GM19043 (cell line): ENCODE measurements at regions not wholly inside any gene's neighbourhood (a gene's known extent, or its start where the extent isn't known, plus 50 kb on each side); places are given as distances from the start of the nearest gene placed in this dataset.
A peak's percentile ranks its signal among the peaks of the same experiment; 100 is the strongest.

Experiments
- ATAC-seq: cut with Tn5 transposase; IDR thresholded peaks from one replicate; pipeline ENCODE4 v1.9.1; 2021; ENCODE audit warnings: low read depth; ENCODE audit not compliant: unreplicated experiment

DNA sequence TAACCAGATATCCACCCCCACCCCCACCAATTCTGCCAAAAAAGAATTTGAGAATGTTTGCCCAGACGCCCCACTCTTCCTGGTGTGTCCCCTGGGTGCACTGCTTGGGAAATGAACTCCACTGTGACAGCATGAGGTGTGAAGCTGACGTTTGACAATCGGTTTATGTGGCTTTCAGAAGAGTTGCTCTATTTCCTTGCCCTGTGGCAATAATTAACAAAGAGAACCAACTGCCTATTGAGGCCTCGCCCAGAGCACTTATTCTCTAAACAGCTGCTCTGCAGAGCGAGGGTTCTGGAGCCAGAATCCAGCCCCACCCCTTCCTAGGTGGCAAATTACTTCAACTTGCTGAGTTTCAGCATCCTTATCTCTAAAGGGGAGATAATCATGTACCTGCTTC is 115.8 kb upstream of the SIX3 start:
- peak; percentile 91 for ATAC-seq

DNA sequence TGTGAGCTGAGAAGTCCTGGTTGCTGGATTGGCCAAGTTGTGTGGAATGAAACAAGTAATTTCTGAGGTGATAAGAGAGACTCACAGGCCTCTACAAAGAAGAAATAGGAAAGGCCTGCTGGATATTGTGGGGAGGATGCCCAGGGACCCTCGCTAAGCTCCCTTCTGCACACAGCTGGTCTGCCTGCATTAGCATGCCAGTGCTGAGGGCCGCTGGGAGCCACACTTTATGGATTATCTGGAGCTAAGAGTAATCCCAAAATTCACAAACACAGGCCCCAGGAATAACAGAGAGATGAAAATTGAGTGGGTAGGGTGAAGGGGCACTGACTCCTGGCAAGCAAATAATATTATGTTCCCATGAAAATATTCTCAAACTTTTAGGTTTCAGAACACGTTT is 114.9 kb upstream of the SIX3 start:
- no peak for ATAC-seq

DNA sequence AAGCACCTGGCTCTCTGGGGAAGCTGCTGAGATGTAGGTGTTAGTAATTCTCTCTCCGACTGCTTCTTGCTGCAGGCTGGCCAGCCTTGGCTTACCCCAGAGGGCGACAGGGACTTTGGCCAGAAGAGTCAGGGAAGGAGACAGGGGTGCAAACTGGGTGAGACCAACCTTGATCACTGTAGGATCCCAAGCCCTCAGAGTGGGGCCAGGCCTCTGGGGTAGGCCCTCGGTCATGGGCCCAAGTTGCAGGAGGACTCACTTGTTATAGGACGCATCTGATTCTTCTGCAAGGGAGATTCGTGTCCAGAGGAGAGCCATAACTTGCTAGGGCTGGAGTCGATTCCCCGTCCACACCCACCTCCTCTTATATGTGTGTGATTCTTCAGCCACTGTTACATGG is 111.7 kb upstream of the SIX3 start:
- no peak for ATAC-seq

DNA sequence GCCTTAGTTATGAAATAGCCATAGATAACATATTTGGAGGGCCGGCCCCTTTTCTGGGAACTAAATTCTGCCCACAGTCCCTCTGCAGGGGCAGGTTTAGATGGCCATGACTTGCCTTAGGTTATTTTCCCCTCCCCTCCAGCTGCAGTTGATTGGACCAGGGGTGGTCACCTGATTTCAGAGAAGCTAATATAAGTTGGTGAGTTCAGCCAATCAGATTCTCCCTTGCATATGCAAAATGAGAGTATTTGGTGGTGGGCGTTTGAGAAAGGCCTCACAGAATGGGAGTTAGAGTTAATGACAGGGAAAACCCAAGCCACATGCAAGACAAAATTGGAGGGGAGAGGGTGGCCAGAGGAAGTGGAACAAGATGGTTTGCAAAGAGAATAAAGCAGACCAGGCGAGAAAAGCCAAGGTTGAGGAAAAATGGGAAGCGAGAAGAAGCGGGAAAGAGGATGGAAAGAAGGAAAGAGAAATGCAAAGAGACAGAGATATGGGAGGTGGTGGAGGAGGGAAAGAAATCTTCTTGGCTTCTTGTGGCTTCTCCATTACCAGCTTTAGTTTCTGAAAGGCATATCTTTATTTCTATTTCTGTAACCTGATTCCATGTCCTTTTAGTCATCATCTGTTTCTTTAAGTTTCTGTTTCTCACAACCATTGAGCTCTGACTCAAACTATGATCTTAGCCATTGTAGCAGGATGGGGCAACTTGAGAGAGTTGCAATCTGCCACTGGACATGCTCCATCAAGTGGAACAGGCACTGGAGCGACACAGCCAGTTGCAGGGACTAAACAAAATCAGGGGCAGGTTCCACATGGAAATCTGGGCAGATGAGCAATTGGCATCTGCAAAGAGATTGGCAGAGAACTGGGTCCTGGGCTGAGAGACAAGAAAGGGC is 108.1 kb upstream of the SIX3 start:
- peak; percentile 59 for ATAC-seq

DNA sequence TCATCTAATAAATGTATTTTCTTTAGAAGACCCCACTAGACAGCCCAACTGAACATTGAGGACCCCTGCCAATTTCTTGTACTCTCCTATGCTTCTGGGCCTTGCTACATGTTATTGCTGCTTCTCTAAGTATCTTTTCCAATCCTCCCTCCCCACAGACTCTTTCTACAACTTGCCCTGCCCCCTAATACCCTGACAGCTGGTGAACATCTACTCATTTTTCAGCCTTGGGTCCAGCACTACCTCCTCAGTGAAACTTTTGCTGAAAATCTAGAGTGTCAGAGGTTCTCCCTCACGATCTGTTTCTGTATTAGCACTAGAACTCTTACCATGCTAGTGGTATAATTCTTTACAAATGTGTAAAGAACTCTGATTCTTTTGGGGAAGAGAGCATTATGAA is 106.8 kb upstream of the SIX3 start:
- no peak for ATAC-seq

DNA sequence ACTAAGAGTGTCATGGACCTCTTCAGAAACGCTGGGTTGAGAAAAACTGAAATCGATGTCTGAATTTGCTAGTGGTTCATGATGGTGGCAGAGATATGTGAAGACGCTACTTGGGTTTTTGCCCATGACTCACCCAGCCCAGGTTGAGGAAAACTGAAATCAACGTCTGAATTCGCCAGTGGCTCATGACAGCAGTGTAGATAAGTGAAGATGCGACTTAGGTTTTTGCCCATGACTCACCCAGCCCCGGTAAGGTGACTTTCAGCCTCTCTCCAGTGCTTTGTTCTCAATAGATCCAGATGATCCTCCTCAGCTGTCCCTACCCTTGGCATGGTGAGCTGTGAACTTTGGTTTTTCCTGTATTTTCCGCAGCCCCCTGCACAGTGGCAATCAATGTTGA is 105.3 kb upstream of the SIX3 start:
- no peak for ATAC-seq

DNA sequence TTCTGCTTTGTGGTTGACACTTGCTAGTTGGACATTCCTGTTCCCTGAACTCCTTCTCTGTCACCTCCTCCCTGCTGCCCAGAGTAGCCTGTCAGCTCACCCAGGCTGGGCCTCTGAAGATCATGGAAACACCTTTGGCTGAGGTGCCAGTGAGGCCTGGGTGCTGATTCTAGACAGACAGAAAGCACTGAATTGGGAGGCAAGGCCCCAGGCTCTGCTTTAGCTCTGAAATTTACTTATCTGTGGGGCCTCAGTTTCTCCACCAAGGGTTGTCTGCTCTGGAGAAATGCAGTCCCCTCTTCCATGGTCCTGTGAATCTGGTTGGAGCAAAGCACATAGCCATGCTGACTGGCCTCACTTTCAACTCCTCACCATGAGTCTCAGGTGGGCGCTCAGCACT is 104.6 kb upstream of the SIX3 start:
- ATAC-seq = no peak

DNA sequence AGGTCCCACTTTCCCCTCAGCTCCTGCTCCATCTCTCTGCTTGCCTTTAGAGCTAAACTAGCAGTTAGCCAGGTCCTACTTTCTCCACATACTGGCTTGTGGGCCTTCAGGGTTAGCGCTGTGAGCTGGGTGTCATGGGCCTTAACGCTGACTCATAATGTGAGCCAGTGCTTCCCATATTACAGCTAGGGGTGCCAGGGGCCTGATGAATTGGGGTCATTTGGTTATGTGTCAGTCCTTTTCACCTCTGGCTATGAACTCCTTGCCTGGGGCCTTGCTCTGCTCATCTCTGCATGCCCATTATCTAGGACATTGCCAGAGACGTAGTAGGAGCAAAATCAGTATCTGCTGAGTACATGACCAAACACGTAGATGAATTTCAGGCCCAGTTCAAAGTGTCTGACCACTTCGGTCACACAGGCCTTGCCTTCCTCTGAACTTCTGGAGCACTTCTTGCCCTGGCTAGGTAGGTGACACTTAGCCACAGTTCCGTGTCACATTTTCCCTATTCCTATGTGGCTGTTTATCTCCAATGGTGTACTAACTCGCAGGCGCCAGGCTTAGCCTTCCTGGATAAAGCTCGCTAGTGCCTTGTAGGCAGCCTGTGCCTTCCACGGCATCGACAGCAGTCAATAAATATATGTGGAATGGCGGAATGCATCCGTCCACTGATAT is 103.2 kb upstream of the SIX3 start:
- no peak for ATAC-seq

DNA sequence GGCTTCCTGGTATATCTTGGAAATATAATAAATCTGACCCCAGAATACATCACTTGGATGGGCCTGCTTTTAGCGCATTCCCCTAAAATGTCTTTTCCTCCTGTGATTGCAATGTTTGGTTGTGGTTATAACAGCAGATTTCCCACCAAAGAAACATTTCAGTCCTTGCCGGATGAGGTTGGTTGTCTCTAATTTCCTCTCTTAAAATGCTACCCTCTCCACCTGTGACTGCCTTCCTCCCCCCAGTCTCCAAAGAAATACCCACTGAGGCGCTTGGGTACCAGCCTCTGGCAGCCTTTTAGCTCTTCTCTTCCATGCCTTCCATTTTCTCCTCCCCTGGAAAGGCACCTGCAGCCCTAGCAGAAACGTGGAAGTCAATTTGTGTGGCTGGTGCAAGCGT is 102.1 kb upstream of the SIX3 start:
- no peak for ATAC-seq

DNA sequence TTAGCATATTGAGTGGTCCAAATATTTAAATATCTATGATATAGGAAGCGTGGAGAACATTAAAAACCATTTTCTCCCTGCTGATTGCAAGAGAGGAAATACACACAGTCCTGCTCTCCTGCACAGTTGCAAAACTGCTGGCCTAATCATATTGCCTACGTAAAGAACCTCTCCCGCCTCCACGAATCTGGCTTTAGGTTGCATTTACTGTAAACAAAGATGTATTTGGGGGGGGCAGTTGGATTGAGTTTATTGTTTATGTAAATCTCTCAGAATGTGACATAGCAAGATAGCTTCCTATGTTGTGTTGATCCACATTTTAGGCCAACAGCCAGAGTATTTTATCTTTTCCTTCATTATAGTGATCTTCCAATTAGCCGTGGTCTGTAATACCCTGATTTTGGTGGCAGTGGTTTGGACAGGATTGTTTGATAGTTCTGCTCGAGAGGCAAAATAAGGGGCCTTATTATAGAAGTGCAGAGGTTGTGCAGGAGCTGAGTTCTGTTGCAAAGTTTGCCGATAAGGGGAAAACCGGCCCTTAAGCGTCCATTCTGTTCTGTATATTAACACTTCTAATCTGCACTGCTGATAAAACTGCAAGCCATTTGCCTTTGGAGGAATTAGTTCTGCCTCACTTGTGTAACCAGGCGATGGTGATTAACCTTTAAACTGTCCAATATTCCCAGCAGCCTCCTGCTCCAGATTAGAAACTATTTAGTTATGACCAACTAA is 101.6 kb upstream of the SIX3 start:
- ATAC-seq = no peak

DNA sequence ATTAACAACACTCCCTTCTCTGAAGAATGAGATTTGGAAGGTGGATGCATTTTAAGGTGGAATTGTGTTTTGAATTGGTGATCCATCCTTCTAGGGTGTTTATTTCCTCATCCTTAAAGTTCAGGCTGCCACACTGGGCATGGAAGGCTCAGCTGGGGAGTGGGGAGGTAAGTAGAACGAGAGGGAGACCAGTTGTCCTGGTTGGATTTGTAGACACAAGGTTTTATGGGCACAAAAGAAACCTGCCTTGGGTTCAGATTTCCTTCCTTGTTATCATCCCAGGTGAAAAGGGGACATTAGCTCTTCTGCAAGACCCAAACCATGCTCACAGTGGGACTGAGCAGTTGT is 101.0 kb upstream of the SIX3 start:
- no peak for ATAC-seq

DNA sequence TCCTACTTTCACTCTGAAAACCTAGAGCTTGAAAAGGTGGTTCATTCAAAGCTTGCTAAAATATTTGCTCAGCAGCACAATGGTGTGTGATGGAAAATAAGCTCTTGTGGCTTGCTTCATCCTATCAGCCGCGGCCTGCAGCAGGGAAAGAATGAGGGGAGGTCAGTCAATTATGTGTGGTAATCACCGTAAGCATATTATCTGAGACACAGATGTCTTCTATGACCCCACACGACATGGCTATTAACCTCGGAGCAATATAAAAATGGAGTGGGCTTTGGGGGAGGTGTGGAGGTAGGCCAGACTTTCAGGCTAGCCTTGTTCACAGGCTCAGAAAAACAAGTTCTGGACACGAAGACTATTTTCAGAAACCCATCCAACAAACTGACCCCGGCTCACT is 98.4 kb upstream of the SIX3 start:
- no peak for ATAC-seq

DNA sequence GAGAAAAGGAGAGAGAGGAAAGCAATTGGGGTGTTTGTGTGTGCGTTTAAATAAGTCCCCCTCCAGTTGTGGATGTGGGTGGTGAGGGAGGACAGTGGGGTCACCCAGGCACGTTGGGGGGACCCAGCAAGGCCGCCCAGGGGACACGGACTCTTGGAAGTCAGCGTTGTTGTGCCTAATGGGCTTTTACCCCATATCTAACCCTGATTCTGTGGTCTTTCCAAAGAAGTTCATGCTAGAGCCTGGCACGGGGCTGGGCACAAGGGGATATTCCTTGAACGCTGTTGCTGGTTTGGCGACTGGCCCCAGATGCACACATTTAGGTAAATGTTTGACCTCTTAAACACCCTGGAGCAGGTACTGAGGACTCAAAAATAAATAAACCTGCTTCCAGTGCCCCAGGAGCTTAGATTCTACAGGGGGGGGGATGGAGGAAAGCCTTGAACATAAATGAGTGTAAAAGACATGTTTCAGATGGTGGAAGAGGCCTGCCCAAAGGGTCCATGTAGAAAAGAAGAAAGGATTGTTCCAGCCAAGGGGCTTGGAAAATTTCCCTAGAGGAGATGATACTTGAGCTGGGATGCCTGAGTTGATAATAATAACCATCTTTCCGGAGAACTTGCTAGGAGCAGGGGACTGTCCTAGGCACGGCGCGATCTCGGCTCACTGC is 97.7 kb upstream of the SIX3 start:
- no peak for ATAC-seq

DNA sequence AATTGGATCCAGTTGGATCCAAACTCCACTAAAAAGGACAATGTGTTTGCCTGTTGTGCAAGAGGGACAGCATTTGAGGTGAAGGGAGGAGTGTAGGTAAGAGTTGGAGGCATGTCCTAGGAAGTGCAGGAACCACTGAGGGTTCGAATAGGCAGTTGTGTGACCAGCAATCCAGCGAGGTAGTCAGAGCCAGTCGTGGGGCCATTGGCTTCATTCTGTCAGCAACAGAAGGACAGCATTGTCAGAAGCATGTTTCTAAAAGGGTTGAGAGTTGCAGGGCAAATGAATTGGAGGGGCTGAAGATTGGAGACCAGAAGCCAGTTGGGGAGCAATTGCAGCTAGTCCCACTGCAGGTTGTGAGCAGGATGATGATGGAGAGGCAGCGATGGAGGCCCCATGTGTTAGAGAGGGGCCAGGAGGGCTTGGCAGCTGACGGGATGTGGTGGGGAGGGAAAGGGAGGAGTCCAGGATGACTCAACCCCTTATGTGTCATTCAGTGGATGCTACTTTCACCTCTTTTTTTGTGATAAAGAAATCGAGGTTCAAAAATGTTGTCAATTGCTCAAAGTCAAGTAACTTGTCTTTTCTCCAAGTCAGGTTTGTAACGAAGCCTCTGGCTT is 96.7 kb upstream of the SIX3 start:
- no peak for ATAC-seq

DNA sequence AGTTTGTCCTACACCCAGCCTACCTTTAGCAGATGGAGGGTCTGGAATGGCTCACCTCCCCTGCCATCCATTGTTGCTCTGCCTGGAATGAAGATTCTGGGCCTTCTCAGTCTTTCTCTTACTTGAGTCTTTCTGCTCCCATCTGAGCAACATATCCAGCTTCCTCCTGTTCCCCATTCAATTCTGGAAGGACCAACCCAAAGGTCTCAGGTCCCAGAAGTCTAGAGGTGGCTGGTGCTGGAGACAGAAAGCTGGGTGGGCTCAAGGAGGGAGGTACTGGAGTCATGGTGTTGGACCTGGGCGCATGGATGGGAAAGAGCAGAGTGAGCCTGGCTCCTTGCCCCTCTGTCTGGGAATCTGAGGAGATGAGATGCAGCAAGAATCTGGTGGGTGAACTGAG is 93.5 kb upstream of the SIX3 start:
- no peak for ATAC-seq

DNA sequence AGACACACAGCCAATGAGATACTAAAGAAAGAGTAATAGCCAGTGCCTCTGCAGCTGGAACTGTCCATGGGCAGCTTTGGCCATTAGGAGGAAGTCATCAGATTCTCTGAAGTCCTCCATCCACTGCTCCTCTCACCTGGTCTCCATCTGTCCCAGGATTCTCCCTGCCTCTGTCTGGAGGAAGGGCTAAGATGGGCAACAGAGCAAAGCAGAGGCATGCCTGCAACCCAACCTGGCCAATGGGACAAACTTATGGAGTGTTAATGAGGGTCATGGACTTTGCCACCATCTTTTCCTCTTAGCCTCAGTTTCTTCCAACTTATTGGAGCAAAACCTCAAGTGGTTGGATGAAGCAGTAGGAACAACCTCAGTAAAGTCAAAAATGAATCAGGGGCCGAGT is 91.5 kb upstream of the SIX3 start:
- ATAC-seq = no peak

DNA sequence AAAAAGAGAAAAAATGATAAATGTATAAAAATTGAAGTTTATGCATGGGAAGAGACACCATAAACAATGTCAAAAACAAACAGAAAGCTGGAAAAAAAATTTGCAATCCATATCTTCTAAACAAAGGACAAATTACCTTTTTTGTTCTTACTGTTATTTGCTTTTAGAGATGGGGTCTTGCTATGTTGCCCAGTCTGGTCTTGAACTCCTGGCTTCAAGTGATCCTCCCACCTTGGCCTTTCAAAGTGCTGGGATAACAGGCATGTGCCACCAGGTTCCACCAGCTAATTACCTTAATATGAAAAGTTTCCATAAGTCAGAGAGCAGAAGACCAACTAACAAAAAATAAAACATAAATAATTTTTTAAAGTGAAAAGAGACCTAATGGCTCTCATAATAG is 90.0 kb upstream of the SIX3 start:
- ATAC-seq = no peak

DNA sequence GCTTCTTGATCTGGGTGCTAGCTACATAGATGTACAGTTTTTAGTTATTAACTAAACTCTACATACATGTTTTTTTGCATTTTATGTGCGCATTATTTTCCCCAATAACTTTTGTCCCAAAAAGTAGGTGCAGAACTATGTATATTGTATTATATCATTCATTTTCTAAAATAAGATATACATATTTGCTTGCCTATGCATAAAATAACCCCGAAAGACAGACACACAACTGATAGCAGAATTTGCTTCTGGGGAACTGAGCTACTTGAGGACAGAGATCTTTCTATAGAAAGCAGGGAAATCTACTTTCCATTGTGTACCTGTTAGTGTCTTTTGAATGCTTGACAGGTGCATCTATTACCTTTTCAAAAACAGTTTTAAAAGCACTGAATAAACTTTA is 88.9 kb upstream of the SIX3 start:
- ATAC-seq = no peak

DNA sequence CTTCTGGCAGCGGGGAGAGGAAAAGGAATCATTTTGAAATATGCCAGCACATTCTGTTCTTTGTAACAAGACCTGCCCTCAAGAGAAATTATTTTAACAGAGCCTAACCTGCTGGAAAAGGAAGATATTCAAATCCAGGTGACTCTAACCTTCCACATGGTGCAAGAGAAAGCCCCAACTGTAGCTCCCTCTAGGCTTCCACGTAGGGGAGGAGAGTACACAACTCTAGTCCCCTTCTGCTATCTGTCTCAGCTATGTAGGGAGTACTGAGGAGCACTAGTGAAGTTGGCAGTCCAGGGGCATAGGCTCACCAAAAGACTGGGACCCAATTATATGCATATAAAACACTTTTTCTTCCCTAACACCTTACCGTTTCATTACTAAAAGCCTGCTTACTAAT is 82.2 kb upstream of the SIX3 start:
- ATAC-seq = no peak

DNA sequence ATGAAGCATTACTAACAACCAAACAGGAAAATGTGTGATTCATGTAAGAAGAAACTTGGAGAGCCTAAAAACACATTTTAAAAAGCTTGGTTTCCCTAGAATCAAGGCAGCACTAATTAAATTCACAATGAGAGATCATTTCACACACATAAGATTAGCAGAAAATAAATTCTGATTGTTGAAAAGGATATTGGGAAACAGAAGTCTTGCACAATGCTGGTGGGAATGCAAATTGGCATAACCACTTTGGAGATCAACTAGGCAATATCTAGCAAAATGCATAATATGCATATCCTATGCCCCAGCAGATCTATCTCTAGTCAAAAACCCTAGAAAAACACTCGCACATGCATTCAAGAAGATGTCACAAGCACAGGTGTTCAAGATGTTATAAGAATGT is 75.3 kb upstream of the SIX3 start:
- ATAC-seq = no peak

DNA sequence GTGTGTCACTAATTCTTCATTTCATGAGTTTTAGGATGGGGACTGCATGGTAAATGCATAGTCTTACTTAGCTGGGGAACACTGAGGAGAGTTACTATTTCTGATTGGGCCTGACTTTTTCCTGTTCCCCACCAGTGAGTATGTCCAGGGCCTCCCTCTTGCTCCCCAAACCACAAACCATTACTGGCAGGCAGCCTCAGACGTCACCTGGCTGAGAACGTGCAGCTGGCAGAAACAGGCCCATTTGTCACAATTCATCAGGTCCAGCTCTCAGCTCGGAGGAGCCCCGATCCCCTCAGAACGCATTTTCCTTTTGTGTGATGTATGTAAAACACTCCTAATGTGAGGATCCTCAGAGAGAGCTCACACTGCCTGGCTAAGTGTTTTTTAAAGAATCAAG is 71.7 kb upstream of the SIX3 start:
- no peak for ATAC-seq
